ENCODE measurements at regions not wholly inside any gene's neighbourhood (a gene's known extent, or its start where the extent isn't known, plus 50 kb on each side); places are given as distances from the start of the nearest gene placed in this dataset.

DNA sequence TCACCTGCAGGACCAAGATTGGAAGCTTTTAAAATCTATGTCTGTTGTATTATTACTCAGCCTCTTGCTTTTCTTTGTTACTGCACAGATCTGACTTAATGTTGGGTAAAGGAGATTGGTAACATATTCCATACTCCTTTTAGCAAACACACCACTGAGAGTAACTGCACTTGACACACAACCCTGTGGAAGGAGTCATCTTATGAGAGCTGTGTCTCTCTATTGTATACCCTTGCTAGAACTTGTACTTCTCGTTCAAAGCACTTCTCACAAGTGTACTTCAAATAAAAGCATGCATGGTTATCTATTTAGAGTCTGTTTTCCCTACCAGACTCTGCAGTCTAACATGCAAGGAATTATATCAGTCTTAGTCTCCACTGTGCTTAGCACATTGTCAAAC is 813.4 kb downstream of the ADGRL2 start:
- DNase-seq (ENCODE audit: low spot score in 2 of 2, unreplicated experiment in 2 of 2), result no peak
- no peak overlapping the region for H3K27ac Mint-ChIP-seq
- no peaks in the 10 kb centered on the region for H3K9me3 Mint-ChIP-seq
- no peaks in the 10 kb centered on the region for H3K36me3 Mint-ChIP-seq
- TF ChIP-seq, protein P1, sequence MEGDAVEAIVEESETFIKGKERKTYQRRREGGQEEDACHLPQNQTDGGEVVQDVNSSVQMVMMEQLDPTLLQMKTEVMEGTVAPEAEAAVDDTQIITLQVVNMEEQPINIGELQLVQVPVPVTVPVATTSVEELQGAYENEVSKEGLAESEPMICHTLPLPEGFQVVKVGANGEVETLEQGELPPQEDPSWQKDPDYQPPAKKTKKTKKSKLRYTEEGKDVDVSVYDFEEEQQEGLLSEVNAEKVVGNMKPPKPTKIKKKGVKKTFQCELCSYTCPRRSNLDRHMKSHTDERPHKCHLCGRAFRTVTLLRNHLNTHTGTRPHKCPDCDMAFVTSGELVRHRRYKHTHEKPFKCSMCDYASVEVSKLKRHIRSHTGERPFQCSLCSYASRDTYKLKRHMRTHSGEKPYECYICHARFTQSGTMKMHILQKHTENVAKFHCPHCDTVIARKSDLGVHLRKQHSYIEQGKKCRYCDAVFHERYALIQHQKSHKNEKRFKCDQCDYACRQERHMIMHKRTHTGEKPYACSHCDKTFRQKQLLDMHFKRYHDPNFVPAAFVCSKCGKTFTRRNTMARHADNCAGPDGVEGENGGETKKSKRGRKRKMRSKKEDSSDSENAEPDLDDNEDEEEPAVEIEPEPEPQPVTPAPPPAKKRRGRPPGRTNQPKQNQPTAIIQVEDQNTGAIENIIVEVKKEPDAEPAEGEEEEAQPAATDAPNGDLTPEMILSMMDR (IDR thresholded peaks at IDR 0.05; ENCODE audit: unreplicated experiment), result no peak
- no peaks in the 10 kb centered on the region for H3K27me3 Mint-ChIP-seq (ENCODE audit: low read depth)
- H3K4me3 Mint-ChIP-seq, result no peak overlapping the region
- no peaks in the 10 kb centered on the region for H3K4me1 Mint-ChIP-seq

DNA sequence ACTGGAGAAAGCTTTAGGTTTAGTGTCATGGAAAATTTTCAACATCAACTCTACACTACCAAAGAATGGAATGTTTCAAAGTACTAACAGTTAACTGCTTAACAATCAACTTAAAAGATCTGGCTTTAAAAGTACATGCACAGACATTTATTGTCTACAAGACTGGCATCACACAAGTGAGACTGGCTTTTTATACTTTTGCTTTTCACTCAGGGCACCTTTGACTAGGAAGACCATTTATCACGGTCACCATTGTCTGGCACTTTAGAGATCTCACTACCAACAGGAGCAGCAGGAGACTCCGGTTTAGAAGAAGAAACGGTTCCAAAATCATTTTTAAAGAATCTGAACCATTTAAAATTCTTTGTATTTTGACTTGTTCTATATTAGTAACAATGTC is 812.3 kb downstream of the ADGRL2 start:
- no peak for DNase-seq (ENCODE audit: low spot score in 2 of 2, unreplicated experiment in 2 of 2)
- H3K4me3 Mint-ChIP-seq, result no peak overlapping the region
- no peaks in the 10 kb centered on the region for H3K27me3 Mint-ChIP-seq (ENCODE audit: low read depth)
- no peaks in the 10 kb centered on the region for H3K9me3 Mint-ChIP-seq
- H3K27ac Mint-ChIP-seq, result no peak overlapping the region
- no peaks in the 10 kb centered on the region for H3K4me1 Mint-ChIP-seq
- TF ChIP-seq, protein P1 (IDR thresholded peaks at IDR 0.05; ENCODE audit: unreplicated experiment), result no peak
- H3K36me3 Mint-ChIP-seq, result no peaks in the 10 kb centered on the region

DNA sequence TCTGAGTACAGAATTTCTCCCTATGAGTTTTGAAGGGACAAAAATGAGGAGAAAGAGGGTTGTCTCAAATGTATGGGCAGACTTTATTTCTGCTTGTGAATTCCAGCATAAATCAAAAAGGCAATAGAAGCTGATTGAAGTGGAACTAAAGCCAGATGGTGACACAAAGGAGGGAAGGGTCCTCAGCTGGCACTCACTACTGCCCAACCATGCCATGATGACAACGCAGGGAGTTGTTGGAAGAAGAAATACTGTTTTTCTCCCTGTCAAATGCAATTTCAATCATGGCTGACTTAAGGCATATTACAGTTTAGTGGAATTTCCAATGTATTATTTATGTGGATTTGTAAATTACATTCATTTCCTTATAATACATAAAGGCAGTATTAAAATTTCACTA is 805.8 kb downstream of the ADGRL2 start:
- Mint-ChIP-seq H3K9me3 (no peaks in the 10 kb centered on the region), H3K4me3 (no peak overlapping the region)

DNA sequence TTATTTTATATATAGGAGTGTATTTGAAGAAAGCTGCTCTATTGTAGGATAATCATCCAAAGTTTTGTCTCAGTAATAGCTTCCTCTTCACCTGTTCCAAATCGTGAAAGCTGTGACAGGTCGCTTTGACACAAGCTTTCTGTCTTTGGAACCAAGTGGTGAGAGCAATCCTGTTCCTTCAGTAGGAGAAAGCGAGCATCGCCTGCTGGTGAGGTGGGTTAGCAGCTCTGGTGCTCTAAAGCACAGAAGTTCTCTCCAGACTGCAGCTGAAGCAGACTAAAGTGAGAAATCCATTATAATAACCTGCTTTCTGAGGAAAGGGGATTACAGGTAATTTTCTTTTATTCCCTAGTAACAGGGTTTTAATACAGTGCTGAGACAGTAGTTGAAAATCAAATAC is 803.8 kb downstream of the ADGRL2 start:
- no peak for DNase-seq (ENCODE audit: low spot score in 2 of 2, unreplicated experiment in 2 of 2)
- Mint-ChIP-seq H3K9me3 (no peaks in the 10 kb centered on the region), H3K4me1 (no peaks in the 10 kb centered on the region), H3K27ac (no peak overlapping the region), H3K27me3 (ENCODE audit: low read depth) (peaks cover 11% of the 10 kb centered on the region), H3K36me3 (no peaks in the 10 kb centered on the region), H3K4me3 (no peak overlapping the region)
- TF ChIP-seq, protein P1 (IDR thresholded peaks at IDR 0.05; ENCODE audit: unreplicated experiment), result no peak

More for the DNA sequence above, 805.8 kb downstream of the ADGRL2 start:
- Mint-ChIP-seq H3K27me3 (ENCODE audit: low read depth) (peaks cover 9% of the 10 kb centered on the region), H3K27ac (no peak overlapping the region), H3K36me3 (no peaks in the 10 kb centered on the region), H3K4me1 (no peaks in the 10 kb centered on the region)
- DNase-seq (ENCODE audit: low spot score in 2 of 2, unreplicated experiment in 2 of 2), result no peak
- TF ChIP-seq, protein P1 (IDR thresholded peaks at IDR 0.05; ENCODE audit: unreplicated experiment), result no peak

DNA sequence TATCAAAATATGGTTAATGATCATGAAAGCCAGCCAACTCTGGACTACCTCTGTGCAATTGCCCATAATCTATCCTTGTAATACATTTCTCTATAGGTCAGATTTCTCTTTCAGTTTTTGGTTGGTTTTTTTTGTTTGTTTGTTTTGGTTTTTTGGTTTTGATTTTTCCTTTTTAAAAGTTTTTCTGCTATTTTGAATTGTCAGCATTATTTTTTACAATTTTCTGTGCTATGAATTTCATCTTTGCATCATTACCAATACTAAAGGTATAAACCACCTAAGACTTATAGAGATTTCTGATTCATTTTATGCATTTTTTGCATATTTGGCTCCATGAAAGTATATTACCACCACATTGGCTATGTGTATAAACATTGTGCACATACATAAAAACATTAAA is 799.6 kb downstream of the ADGRL2 start:
- TF ChIP-seq, protein P1 (IDR thresholded peaks at IDR 0.05; ENCODE audit: unreplicated experiment), result no peak
- H3K27me3 Mint-ChIP-seq (ENCODE audit: low read depth), result peaks cover 12% of the 10 kb centered on the region
- no peaks in the 10 kb centered on the region for H3K36me3 Mint-ChIP-seq
- H3K4me3 Mint-ChIP-seq, result no peak overlapping the region
- H3K4me1 Mint-ChIP-seq, result peaks cover 11% of the 10 kb centered on the region
- DNase-seq (ENCODE audit: low spot score in 2 of 2, unreplicated experiment in 2 of 2), result no peak
- H3K27ac Mint-ChIP-seq, result no peak overlapping the region
- H3K9me3 Mint-ChIP-seq, result no peaks in the 10 kb centered on the region

DNA sequence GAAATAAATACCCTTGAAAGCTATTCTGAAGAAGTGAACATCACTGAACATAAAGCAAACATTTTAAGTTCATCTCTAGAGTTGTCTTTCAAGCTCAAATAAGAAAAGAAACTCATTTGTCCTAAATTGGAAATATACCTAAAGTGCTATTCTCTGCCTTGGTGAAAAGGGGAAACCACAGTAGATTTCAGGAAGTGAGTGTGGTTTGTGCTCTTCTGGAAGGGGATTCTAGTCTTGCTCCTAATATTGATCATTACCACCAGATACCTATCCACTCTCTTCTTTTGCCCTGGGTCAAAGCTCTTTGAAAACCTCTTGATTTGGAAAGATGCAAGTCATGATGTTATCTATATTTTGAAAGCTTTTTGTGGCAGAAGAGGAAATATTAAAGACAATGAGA is 798.1 kb downstream of the ADGRL2 start:
- H3K27me3 Mint-ChIP-seq (ENCODE audit: low read depth), result peaks cover 12% of the 10 kb centered on the region
- no peak overlapping the region for H3K27ac Mint-ChIP-seq
- no peaks in the 10 kb centered on the region for H3K36me3 Mint-ChIP-seq
- H3K9me3 Mint-ChIP-seq, result no peaks in the 10 kb centered on the region
- H3K4me3 Mint-ChIP-seq, result no peak overlapping the region
- TF ChIP-seq, protein P1 (IDR thresholded peaks at IDR 0.05; ENCODE audit: unreplicated experiment), result no peak
- peaks cover 14% of the 10 kb centered on the region for H3K4me1 Mint-ChIP-seq
- DNase-seq (ENCODE audit: low spot score in 2 of 2, unreplicated experiment in 2 of 2), result no peak
